GM12878 (cell line): ENCODE measurements at regions not wholly inside any gene's neighbourhood (a gene's known extent, or its start where the extent isn't known, plus 50 kb on each side); places are given as distances from the start of the nearest gene placed in this dataset.

Source experiments
- ATAC-seq: fragments of 200-7000 bp; cut with Tn5 transposase; 3 replicates; pipeline ENCODE4 v1.9.1; 2020; ENCODE audit warnings: mild to moderate bottlenecking, moderate library complexity
- BruUV-seq: library from RNA; stranded (reverse); fragments of 400-500 nt; replicated peaks from 2 replicates; lab custom pipeline; 2021; lab: Mats Ljungman, UMichigan
- CTCF ChIA-PET: fragments of 300-600 bp; sonication (Branson Sonifier 250); formaldehyde crosslinking; extraction: SDS; loops from one replicate; lab custom pipeline; 2021; ENCODE audit warnings: inconsistent platforms; lab: Yijun Ruan, JAX
- POLR2A ChIA-PET: fragments of 350-600 bp; formaldehyde crosslinking; extraction: SDS; loops from one replicate; lab custom pipeline; 2021; ENCODE audit warnings: inconsistent platforms; lab: Charles Lee
- RAD21 ChIA-PET: fragments of 300-600 bp; sonication (Branson Sonifier 250); formaldehyde crosslinking; loops from one replicate; lab custom pipeline; 2023; ENCODE audit warnings: antibody characterized with exemption; ENCODE audit not compliant: unreplicated experiment; lab: Charles Lee
- SMC1A ChIA-PET: fragments of 300-600 bp; sonication (Branson Sonifier 250); formaldehyde crosslinking; loops from one replicate; lab custom pipeline; 2023; ENCODE audit not compliant: unreplicated experiment, uncharacterized antibody; lab: Charles Lee
- DNase-seq: peaks from one replicate; pipeline ENCODE4 v3.0.0-alpha.2; 2011; ENCODE audit warnings: low read depth, low spot score
- FAIRE-seq: peaks from 3 replicates; lab custom pipeline; 2011; peaks lifted over from hg19 to GRCh38; lab: Jason Lieb, UNC
- H2AFZ ChIP-seq: 2 replicates; pipeline ENCODE4 v1.6.0; 2011; ENCODE audit warnings: low read depth, low read length, control low read depth; ENCODE audit not compliant: control insufficient read depth
- H3K27ac ChIP-seq: 2 replicates; pipeline ENCODE4 v1.5.1; 2011; ENCODE audit warnings: control low read depth; ENCODE audit not compliant: control insufficient read depth, insufficient read depth
- H3K27me3 ChIP-seq, 2 experiments: replicated peaks in 1 of 2; 2 replicates each; pipeline versions ENCODE4 v1.6.0 to v1.6.1; 2011; ENCODE audit warnings: low read length in 1 of 2; ENCODE audit not compliant: control insufficient read depth in 2 of 2, insufficient read depth in 2 of 2
- H3K36me3 ChIP-seq, 2 experiments: 2 replicates each; pipeline ENCODE4 v1.5.1; 2011; ENCODE audit warnings: low read length in 1 of 2; ENCODE audit not compliant: control insufficient read depth in 2 of 2, insufficient read depth in 2 of 2
- H3K4me1 ChIP-seq: 2 replicates; pipeline ENCODE4 v1.6.1; 2011; ENCODE audit warnings: mild to moderate bottlenecking, low read length, moderate library complexity, mixed read lengths; ENCODE audit not compliant: control insufficient read depth, insufficient read depth
- H3K4me2 ChIP-seq: 2 replicates; pipeline ENCODE4 v1.6.0; 2011; ENCODE audit warnings: control low read depth; ENCODE audit not compliant: control insufficient read depth, insufficient read depth
- H3K4me3 ChIP-seq: fragments of 200-600 bp; sonication (generic); 2 replicates; pipeline ENCODE4 v1.5.1; 2016
- H3K79me2 ChIP-seq: 2 replicates; pipeline ENCODE4 v1.6.0; 2011; ENCODE audit warnings: low read length; ENCODE audit not compliant: control insufficient read depth, insufficient read depth
- H3K9ac ChIP-seq: 2 replicates; pipeline ENCODE4 v1.8.0; 2011; ENCODE audit warnings: low read length, control low read depth, mixed read lengths; ENCODE audit not compliant: control insufficient read depth, insufficient read depth
- H3K9me3 ChIP-seq: replicated peaks from 3 replicates; pipeline ENCODE4 v1.5.1; 2011; ENCODE audit warnings: mild to moderate bottlenecking, low read length; ENCODE audit not compliant: control insufficient read depth, insufficient read depth
- H4K20me1 ChIP-seq: 2 replicates; pipeline ENCODE4 v1.6.0; 2011; ENCODE audit not compliant: control insufficient read depth, insufficient read depth
- DPF2 ChIP-seq: fragments of 450-650 bp; IDR thresholded peaks from 2 replicates; pipeline ENCODE4 v1.6.1; 2017; ENCODE audit warnings: mild to moderate bottlenecking
- ESRRA ChIP-seq: IDR thresholded peaks from 2 replicates; pipeline ENCODE4 v1.6.1; 2012; ENCODE audit warnings: mild to moderate bottlenecking, low read length, improper control_type of control experiment
- ETV6 ChIP-seq, 2 experiments: fragments of 450-650 bp in 1 of 2; IDR thresholded peaks in 1 of 2; conservative IDR thresholded peaks in 1 of 2; 2 replicates each; pipeline ENCODE4 v1.6.1; 2014; ENCODE audit warnings: antibody characterized with exemption in 1 of 2, borderline replicate concordance in 1 of 2, low read depth in 1 of 2, mild to moderate bottlenecking in 1 of 2, moderate library complexity in 1 of 2
- ZNF24 ChIP-seq: fragments of 450-650 bp; IDR thresholded peaks from 2 replicates; pipeline ENCODE4 v1.6.1; 2017; ENCODE audit warnings: antibody characterized with exemption, mild to moderate bottlenecking
- WGBS: methylation state at CpG from one replicate; pipeline ENCODE4 v1.1.6; 2016; ENCODE audit warnings: low lambda C conversion rate; ENCODE audit not compliant: insufficient replicate concordance, insufficient coverage; ENCODE audit errors: missing lambda C conversion rate; 5-methylcytosine and 5-hydroxymethylcytosine counted together
- in situ Hi-C: fragments of 300-500 bp; cut with MboI; formaldehyde crosslinking; loops from 9 replicates; pipeline ENCODE4 v1.14.3; 2018; ENCODE audit warnings: mixed read lengths
- intact Hi-C: fragments of 100-400 bp; cut with micrococcal nuclease; formaldehyde crosslinking; loops from one replicate; pipeline ENCODE4 v1.14.2; 2022; ENCODE audit not compliant: unreplicated experiment
- TF ChIP-seq, protein P1 (sequence below): fragments of 450-650 bp; IDR thresholded peaks from 2 replicates; pipeline ENCODE4 v1.6.1; 2014; ENCODE audit warnings: mild to moderate bottlenecking
- TF ChIP-seq, protein P2 (sequence below): fragments of 450-650 bp; IDR thresholded peaks from 2 replicates; pipeline ENCODE4 v1.6.1; 2017; ENCODE audit warnings: borderline replicate concordance
- TF ChIP-seq, protein P3 (sequence below): fragments of 150-350 bp; IDR thresholded peaks from 2 replicates; pipeline ENCODE4 v1.6.1; 2016; ENCODE audit warnings: low read depth, low read length

DNA sequence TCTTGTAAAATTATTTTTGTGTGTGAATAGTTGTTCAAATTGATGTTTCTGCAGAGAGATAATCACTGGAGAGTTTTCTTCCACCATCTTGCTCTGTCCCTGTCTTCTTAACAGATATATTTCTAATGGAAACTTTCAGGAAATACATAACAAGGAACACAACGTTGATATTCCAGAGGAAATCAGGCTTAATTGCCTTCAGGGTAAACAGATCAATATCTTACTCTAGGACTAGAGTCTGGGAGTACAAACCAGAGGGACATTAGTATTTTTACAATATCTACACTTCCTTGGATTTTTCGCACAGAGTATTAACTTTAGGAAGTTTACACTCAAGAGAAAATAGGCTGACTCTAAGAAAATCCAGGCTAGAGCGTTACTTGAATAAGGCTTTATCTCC, 159.1 kb downstream of the PFKFB3 start:
- Histone ChIP-seq H3K36me3 (no peaks in the 10 kb centered on the region), H3K4me1 (no peaks in the 10 kb centered on the region), H3K79me2 (no peaks in the 10 kb centered on the region), H3K9ac (no peak overlapping the region), H3K4me2 (no peak overlapping the region), H3K9me3 (no peaks in the 10 kb centered on the region; the same call in 1 of the 3 replicates), H4K20me1 (no peaks in the 10 kb centered on the region), H3K27me3 (no peaks in the 10 kb centered on the region; a peak in 1 of 4 replicates), H3K4me3 (no peak overlapping the region), H2AFZ (no peak overlapping the region)
- ChIA-PET POLR2A (no interaction called here), RAD21 (interaction anchor here (0.6 kb wide), 1 partner anchor 263 kb away, joined by 4 read pairs; no protein-coding TSS in a partner anchor), CTCF (interaction anchor here (1.9 kb wide), 1 partner anchor 16 kb away, joined by 6 read pairs; no protein-coding TSS in a partner anchor), SMC1A (interaction anchor here (1.2 kb wide), 1 partner anchor 14 kb away, joined by 3 read pairs; no protein-coding TSS in a partner anchor)
- intact Hi-C loops = no loop called here
- 18% methylated on average over 3 of the region's 3 CpGs for WGBS
- DNase-seq = no peak
- BruUV-seq = no TSS peak
- ATAC-seq = no peak
- in situ Hi-C loops = no loop called here
- TF ChIP-seq, protein P1, sequence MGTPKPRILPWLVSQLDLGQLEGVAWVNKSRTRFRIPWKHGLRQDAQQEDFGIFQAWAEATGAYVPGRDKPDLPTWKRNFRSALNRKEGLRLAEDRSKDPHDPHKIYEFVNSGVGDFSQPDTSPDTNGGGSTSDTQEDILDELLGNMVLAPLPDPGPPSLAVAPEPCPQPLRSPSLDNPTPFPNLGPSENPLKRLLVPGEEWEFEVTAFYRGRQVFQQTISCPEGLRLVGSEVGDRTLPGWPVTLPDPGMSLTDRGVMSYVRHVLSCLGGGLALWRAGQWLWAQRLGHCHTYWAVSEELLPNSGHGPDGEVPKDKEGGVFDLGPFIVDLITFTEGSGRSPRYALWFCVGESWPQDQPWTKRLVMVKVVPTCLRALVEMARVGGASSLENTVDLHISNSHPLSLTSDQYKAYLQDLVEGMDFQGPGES = no peak
- TF ChIP-seq, protein P2, sequence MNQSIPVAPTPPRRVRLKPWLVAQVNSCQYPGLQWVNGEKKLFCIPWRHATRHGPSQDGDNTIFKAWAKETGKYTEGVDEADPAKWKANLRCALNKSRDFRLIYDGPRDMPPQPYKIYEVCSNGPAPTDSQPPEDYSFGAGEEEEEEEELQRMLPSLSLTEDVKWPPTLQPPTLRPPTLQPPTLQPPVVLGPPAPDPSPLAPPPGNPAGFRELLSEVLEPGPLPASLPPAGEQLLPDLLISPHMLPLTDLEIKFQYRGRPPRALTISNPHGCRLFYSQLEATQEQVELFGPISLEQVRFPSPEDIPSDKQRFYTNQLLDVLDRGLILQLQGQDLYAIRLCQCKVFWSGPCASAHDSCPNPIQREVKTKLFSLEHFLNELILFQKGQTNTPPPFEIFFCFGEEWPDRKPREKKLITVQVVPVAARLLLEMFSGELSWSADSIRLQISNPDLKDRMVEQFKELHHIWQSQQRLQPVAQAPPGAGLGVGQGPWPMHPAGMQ = no peak
- TF ChIP-seq ETV6 (conservative IDR thresholded peaks at IDR 0.05 in 1 of 2, IDR thresholded peaks at IDR 0.05 in 1 of 2; ENCODE audit: borderline replicate concordance in 1 of 2, low read depth in 1 of 2) (no peak), DPF2 (no peak), ZNF24 (no peak), ESRRA (no peak)
- TF ChIP-seq, protein P3, sequence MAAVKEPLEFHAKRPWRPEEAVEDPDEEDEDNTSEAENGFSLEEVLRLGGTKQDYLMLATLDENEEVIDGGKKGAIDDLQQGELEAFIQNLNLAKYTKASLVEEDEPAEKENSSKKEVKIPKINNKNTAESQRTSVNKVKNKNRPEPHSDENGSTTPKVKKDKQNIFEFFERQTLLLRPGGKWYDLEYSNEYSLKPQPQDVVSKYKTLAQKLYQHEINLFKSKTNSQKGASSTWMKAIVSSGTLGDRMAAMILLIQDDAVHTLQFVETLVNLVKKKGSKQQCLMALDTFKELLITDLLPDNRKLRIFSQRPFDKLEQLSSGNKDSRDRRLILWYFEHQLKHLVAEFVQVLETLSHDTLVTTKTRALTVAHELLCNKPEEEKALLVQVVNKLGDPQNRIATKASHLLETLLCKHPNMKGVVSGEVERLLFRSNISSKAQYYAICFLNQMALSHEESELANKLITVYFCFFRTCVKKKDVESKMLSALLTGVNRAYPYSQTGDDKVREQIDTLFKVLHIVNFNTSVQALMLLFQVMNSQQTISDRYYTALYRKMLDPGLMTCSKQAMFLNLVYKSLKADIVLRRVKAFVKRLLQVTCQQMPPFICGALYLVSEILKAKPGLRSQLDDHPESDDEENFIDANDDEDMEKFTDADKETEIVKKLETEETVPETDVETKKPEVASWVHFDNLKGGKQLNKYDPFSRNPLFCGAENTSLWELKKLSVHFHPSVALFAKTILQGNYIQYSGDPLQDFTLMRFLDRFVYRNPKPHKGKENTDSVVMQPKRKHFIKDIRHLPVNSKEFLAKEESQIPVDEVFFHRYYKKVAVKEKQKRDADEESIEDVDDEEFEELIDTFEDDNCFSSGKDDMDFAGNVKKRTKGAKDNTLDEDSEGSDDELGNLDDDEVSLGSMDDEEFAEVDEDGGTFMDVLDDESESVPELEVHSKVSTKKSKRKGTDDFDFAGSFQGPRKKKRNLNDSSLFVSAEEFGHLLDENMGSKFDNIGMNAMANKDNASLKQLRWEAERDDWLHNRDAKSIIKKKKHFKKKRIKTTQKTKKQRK = no peak
- TF ChIP-seq, all 136 proteins: peak for 0
- FAIRE-seq = no peak
- no peak overlapping the region for H3K27ac ChIP-seq
